Neutrophil (primary cell): ENCODE measurements at regions not wholly inside any gene's neighbourhood (a gene's known extent, or its start where the extent isn't known, plus 50 kb on each side); places are given as distances from the start of the nearest gene placed in this dataset.

Source experiments
- H3K27ac ChIP-seq: fragments of 200-600 bp; sonication (generic); 2 replicates; pipeline ENCODE4 v1.5.1; 2016; ENCODE audit warnings: mild to moderate bottlenecking, moderate library complexity
- H3K27me3 ChIP-seq: fragments of 200-600 bp; sonication (generic); 2 replicates; pipeline ENCODE4 v1.6.0; 2016; ENCODE audit warnings: mild to moderate bottlenecking
- H3K36me3 ChIP-seq: fragments of 200-600 bp; sonication (generic); 2 replicates; pipeline ENCODE4 v1.5.1; 2017
- H3K4me1 ChIP-seq, 2 experiments: fragments of 200-600 bp in 1 of 2; sonication (generic) in 1 of 2; 1 replicate in 1 of 2; 2 replicates in 1 of 2; pipeline versions ENCODE4 v1.5.1 to v1.6.1; 2013 to 2016; ENCODE audit warnings: low read depth in 1 of 2, low read length in 1 of 2, mild to moderate bottlenecking in 1 of 2, moderate library complexity in 1 of 2; ENCODE audit not compliant: control insufficient read depth in 1 of 2, insufficient read depth in 1 of 2
- H3K4me3 ChIP-seq, 2 experiments: fragments of 200-600 bp in 1 of 2; sonication (generic) in 1 of 2; 1 replicate in 1 of 2; 2 replicates in 1 of 2; pipeline ENCODE4 v1.5.1; 2013 to 2016; ENCODE audit warnings: low read depth in 1 of 2, low read length in 1 of 2, mild to moderate bottlenecking in 1 of 2, moderate library complexity in 1 of 2
- H3K9me3 ChIP-seq: fragments of 200-600 bp; sonication (generic); 2 replicates; pipeline ENCODE4 v1.5.1; 2016
- CTCF ChIP-seq: fragments of 200-600 bp; sonication (generic); IDR thresholded peaks from 2 replicates; pipeline ENCODE4 v1.5.1; 2016; ENCODE audit warnings: antibody characterized with exemption

- H3K27me3 ChIP-seq: no peaks in the 10 kb centered on the region
- TF ChIP-seq CTCF: no peak
- H3K4me3 ChIP-seq: no peak overlapping the region
- H3K36me3 ChIP-seq: no peaks in the 10 kb centered on the region
- no peak overlapping the region for H3K27ac ChIP-seq
- no peaks in the 10 kb centered on the region for H3K9me3 ChIP-seq
- H3K4me1 ChIP-seq: no peaks in the 10 kb centered on the region
Measured at GRCh38 chr11:115558635-115559034, 54.4 kb upstream of the CADM1 start.

GRCh38 chr11:115557681-115558080 is 53.5 kb upstream of the CADM1 start:
- no peak overlapping the region for H3K27ac ChIP-seq
- no peak for TF ChIP-seq CTCF
- no peak overlapping the region for H3K4me3 ChIP-seq
- no peaks in the 10 kb centered on the region for H3K27me3 ChIP-seq
- no peaks in the 10 kb centered on the region for H3K4me1 ChIP-seq
- H3K36me3 ChIP-seq: no peaks in the 10 kb centered on the region
- H3K9me3 ChIP-seq: no peaks in the 10 kb centered on the region

- H3K4me3 ChIP-seq: no peak overlapping the region
- no peaks in the 10 kb centered on the region for H3K4me1 ChIP-seq
- H3K27ac ChIP-seq: no peak overlapping the region
- H3K27me3 ChIP-seq: no peaks in the 10 kb centered on the region
- no peaks in the 10 kb centered on the region for H3K36me3 ChIP-seq
- no peaks in the 10 kb centered on the region for H3K9me3 ChIP-seq
- TF ChIP-seq CTCF: no peak
Measured at GRCh38 chr11:115556984-115557383, 52.8 kb upstream of the CADM1 start.

GRCh38 chr11:115555336-115556090 is 51.3 kb upstream of the CADM1 start:
- no peaks in the 10 kb centered on the region for H3K36me3 ChIP-seq
- H3K4me1 ChIP-seq: no peaks in the 10 kb centered on the region
- no peak overlapping the region for H3K4me3 ChIP-seq
- no peak overlapping the region for H3K27ac ChIP-seq
- no peaks in the 10 kb centered on the region for H3K9me3 ChIP-seq
- no peaks in the 10 kb centered on the region for H3K27me3 ChIP-seq
- no peak for TF ChIP-seq CTCF
